Activated CD4-positive, alpha-beta T cell treated with anti-CD3 and anti-CD28 coated beads, Interleukin-2, amount 50 U/mL, for 16 hours (primary cell): ENCODE measurements at regions not wholly inside any gene's neighbourhood (a gene's known extent, or its start where the extent isn't known, plus 50 kb on each side); places are given as distances from the start of the nearest gene placed in this dataset.
"Not testable (repeated sequence)": the region's sequence is repeated elsewhere in the genome, so short reads cannot be mapped to it uniquely, and the experiment has no call there.

Source experiments
- DNase-seq: peaks from one replicate; pipeline ENCODE4 v3.0.0-alpha.2; 2020

GRCh38 chr1:146318715-146319114 is 89.9 kb upstream of the NOTCH2NLA start:
- not testable (repeated sequence) for DNase-seq

GRCh38 chr1:146317785-146318184 is 89.0 kb upstream of the NOTCH2NLA start:
- not testable (repeated sequence) for DNase-seq

- DNase-seq: not testable (repeated sequence)
Measured at GRCh38 chr1:146314449-146315246, 85.8 kb upstream of the NOTCH2NLA start.

- DNase-seq: not testable (repeated sequence)
Measured at GRCh38 chr1:146310579-146310978, 81.8 kb upstream of the NOTCH2NLA start.

GRCh38 chr1:146309427-146309826 is 80.6 kb upstream of the NOTCH2NLA start:
- not testable (repeated sequence) for DNase-seq

GRCh38 chr1:146308892-146309291 is 80.1 kb upstream of the NOTCH2NLA start:
- DNase-seq: not testable (repeated sequence)

- not testable (repeated sequence) for DNase-seq
Measured at GRCh38 chr1:146308152-146308551, 79.3 kb upstream of the NOTCH2NLA start.

GRCh38 chr1:146307632-146308031 is 78.8 kb upstream of the NOTCH2NLA start:
- not testable (repeated sequence) for DNase-seq

- not testable (repeated sequence) for DNase-seq
Measured at GRCh38 chr1:146306651-146307050, 77.8 kb upstream of the NOTCH2NLA start.

- not testable (repeated sequence) for DNase-seq
Measured at GRCh38 chr1:146305442-146305841, 76.6 kb upstream of the NOTCH2NLA start.

GRCh38 chr1:146298575-146298897 is 69.7 kb upstream of the NOTCH2NLA start:
- DNase-seq: not testable (repeated sequence)

- not testable (repeated sequence) for DNase-seq
Measured at GRCh38 chr1:146297781-146298574, 69.2 kb upstream of the NOTCH2NLA start.

- not testable (repeated sequence) for DNase-seq
Measured at GRCh38 chr1:146292940-146293936, 64.4 kb upstream of the NOTCH2NLA start.

- not testable (repeated sequence) for DNase-seq
Measured at GRCh38 chr1:146292424-146292823, 63.6 kb upstream of the NOTCH2NLA start.

GRCh38 chr1:146287881-146288280 is 59.1 kb upstream of the NOTCH2NLA start:
- not testable (repeated sequence) for DNase-seq

GRCh38 chr1:146284760-146285159 is 55.9 kb upstream of the NOTCH2NLA start:
- DNase-seq: not testable (repeated sequence)

- not testable (repeated sequence) for DNase-seq
Measured at GRCh38 chr1:146283527-146283880, 54.7 kb upstream of the NOTCH2NLA start.

- DNase-seq: not testable (repeated sequence)
Measured at GRCh38 chr1:146282807-146283526, 54.1 kb upstream of the NOTCH2NLA start.

GRCh38 chr1:146281522-146281921 is 52.7 kb upstream of the NOTCH2NLA start:
- not testable (repeated sequence) for DNase-seq

GRCh38 chr1:146278758-146279157 is 49.9 kb upstream of the NOTCH2NLA start:
- not testable (repeated sequence) for DNase-seq
